COLO668 (cell line): ENCODE measurements at regions not wholly inside any gene's neighbourhood (a gene's known extent, or its start where the extent isn't known, plus 50 kb on each side); places are given as distances from the start of the nearest gene placed in this dataset.

Experiments
- DNase-seq: peaks from one replicate; lab custom pipeline; 2025; ENCODE audit not compliant: unreplicated experiment; lab: John Stamatoyannopoulos, UW

- DNase-seq = no peak
Observed at GRCh38 chr18:68262690-68263294, 452.1 kb downstream of the TMX3 start.

GRCh38 chr18:68256418-68257067, 458.4 kb downstream of the TMX3 start:
- DNase-seq = no peak

GRCh38 chr18:68244786-68245185, 470.1 kb downstream of the TMX3 start:
- no peak for DNase-seq

- DNase-seq = no peak
Observed at GRCh38 chr18:68241881-68242280, 473.0 kb downstream of the TMX3 start.

- no peak for DNase-seq
Observed at GRCh38 chr18:68234676-68235075, 480.2 kb downstream of the TMX3 start.

- DNase-seq = no peak
Observed at GRCh38 chr18:68234131-68234530, 480.8 kb downstream of the TMX3 start.

GRCh38 chr18:68233018-68233417, 481.9 kb downstream of the TMX3 start:
- DNase-seq = no peak

GRCh38 chr18:68229351-68229750, 485.6 kb downstream of the TMX3 start:
- no peak for DNase-seq

- no peak for DNase-seq
Observed at GRCh38 chr18:68221111-68221724, 493.7 kb downstream of the TMX3 start.

- no peak for DNase-seq
Observed at GRCh38 chr18:68220458-68220857, 494.4 kb downstream of the TMX3 start.

GRCh38 chr18:68219872-68220271, 495.0 kb downstream of the TMX3 start:
- DNase-seq = no peak

- no peak for DNase-seq
Observed at GRCh38 chr18:68219274-68219673, 495.6 kb downstream of the TMX3 start.

- DNase-seq = no peak
Observed at GRCh38 chr18:68215931-68216330, 499.0 kb downstream of the TMX3 start.

GRCh38 chr18:68186039-68186438, 528.9 kb downstream of the TMX3 start:
- DNase-seq = no peak

GRCh38 chr18:68181956-68182355, 533.0 kb downstream of the TMX3 start:
- DNase-seq = no peak

GRCh38 chr18:68179811-68180210, 535.1 kb downstream of the TMX3 start:
- no peak for DNase-seq

GRCh38 chr18:68178921-68179320, 536.0 kb downstream of the TMX3 start:
- no peak for DNase-seq

- DNase-seq = no peak
Observed at GRCh38 chr18:68177807-68178702, 536.9 kb downstream of the TMX3 start.

- DNase-seq = no peak
Observed at GRCh38 chr18:68176901-68177300, 538.0 kb downstream of the TMX3 start.

GRCh38 chr18:68172842-68173549, 541.9 kb downstream of the TMX3 start:
- DNase-seq = no peak

- DNase-seq = no peak
Observed at GRCh38 chr18:68164909-68165308, 550.0 kb downstream of the TMX3 start.
